Neuronal stem cell (in vitro differentiated cells): ENCODE measurements at regions not wholly inside any gene's neighbourhood (a gene's known extent, or its start where the extent isn't known, plus 50 kb on each side); places are given as distances from the start of the nearest gene placed in this dataset.

Source experiments
- DNase-seq: peaks from one replicate; pipeline ENCODE4 v3.0.0-alpha.2; 2013; ENCODE audit warnings: low spot score
- H2AFZ ChIP-seq: one replicate; pipeline ENCODE4 v1.6.1; 2013; ENCODE audit warnings: mild to moderate bottlenecking, low read length, inconsistent platforms
- H2AK5ac ChIP-seq: 2 replicates; pipeline ENCODE4 v1.6.1; 2013; ENCODE audit warnings: low read depth, mild to moderate bottlenecking, inconsistent platforms, low read length, moderate library complexity, mixed read lengths
- H2BK120ac ChIP-seq: 2 replicates; pipeline ENCODE4 v1.6.1; 2013; ENCODE audit warnings: low read depth, mild to moderate bottlenecking, inconsistent platforms, low read length, moderate library complexity, mixed read lengths
- H2BK12ac ChIP-seq: one replicate; pipeline ENCODE4 v1.6.1; 2013; ENCODE audit warnings: low read length, inconsistent platforms
- H2BK15ac ChIP-seq: 2 replicates; pipeline ENCODE4 v1.6.1; 2013; ENCODE audit warnings: mild to moderate bottlenecking, low read length, inconsistent platforms, mixed read lengths
- H2BK5ac ChIP-seq: one replicate; pipeline ENCODE4 v1.6.1; 2013; ENCODE audit warnings: inconsistent platforms, mild to moderate bottlenecking, low read length, moderate library complexity
- H3K14ac ChIP-seq: one replicate; pipeline ENCODE4 v1.6.1; 2013; ENCODE audit warnings: low read length, inconsistent platforms
- H3K18ac ChIP-seq: 2 replicates; pipeline ENCODE4 v1.6.1; 2013; ENCODE audit warnings: low read length, inconsistent platforms
- H3K23ac ChIP-seq: 2 replicates; pipeline ENCODE4 v1.6.1; 2013; ENCODE audit warnings: low read depth, mild to moderate bottlenecking, mixed read lengths, low read length, inconsistent platforms; ENCODE audit not compliant: poor library complexity
- H3K27ac ChIP-seq: replicated peaks from 3 replicates; pipeline ENCODE4 v1.5.1; 2013; ENCODE audit warnings: low read length, inconsistent platforms
- H3K27me3 ChIP-seq, 3 experiments: 2 replicates each; pipeline ENCODE4 v1.6.1; 2013; ENCODE audit warnings: low read length in 3 of 3, mild to moderate bottlenecking in 2 of 3, inconsistent platforms in 1 of 3, low read depth in 1 of 3, mixed read lengths in 1 of 3, moderate library complexity in 1 of 3; ENCODE audit not compliant: control insufficient read depth in 3 of 3, insufficient read depth in 3 of 3
- H3K36me3 ChIP-seq, 2 donors: replicated peaks in 1 of 2; 2 replicates each; pipeline ENCODE4 v1.6.1; 2013; ENCODE audit warnings: low read length in 2 of 2; ENCODE audit not compliant: control insufficient read depth in 2 of 2, insufficient read depth in 2 of 2
- H3K4ac ChIP-seq: 2 replicates; pipeline ENCODE4 v1.6.1; 2013; ENCODE audit warnings: inconsistent platforms, mild to moderate bottlenecking, low read length, moderate library complexity
- H3K4me1 ChIP-seq, 2 donors: 1 replicate in 1 of 2; 2 replicates in 1 of 2; pipeline ENCODE4 v1.6.1; 2013; ENCODE audit warnings: low read length in 2 of 2, low read depth in 1 of 2; ENCODE audit not compliant: control insufficient read depth in 2 of 2, insufficient read depth in 1 of 2
- H3K4me2 ChIP-seq: one replicate; pipeline ENCODE4 v1.6.1; 2013; ENCODE audit warnings: mild to moderate bottlenecking, low read length, inconsistent platforms; ENCODE audit not compliant: insufficient read depth, poor library complexity, severe bottlenecking
- H3K4me3 ChIP-seq, 2 donors: 2 replicates each; pipeline ENCODE4 v1.5.1; 2013; ENCODE audit warnings: low read length in 2 of 2, mild to moderate bottlenecking in 2 of 2, inconsistent platforms in 1 of 2, moderate library complexity in 1 of 2
- H3K79me1 ChIP-seq: one replicate; pipeline ENCODE4 v1.6.1; 2013; ENCODE audit warnings: low read depth, mild to moderate bottlenecking, inconsistent platforms, low read length, moderate library complexity
- H3K9ac ChIP-seq: one replicate; pipeline ENCODE4 v1.6.1; 2013; ENCODE audit warnings: mild to moderate bottlenecking, low read depth, low read length, inconsistent platforms; ENCODE audit not compliant: poor library complexity
- H3K9me3 ChIP-seq, 2 donors: replicated peaks in 1 of 2; 2 replicates each; pipeline versions ENCODE3 to v1.6.1; 2013; ENCODE audit warnings: low read length in 2 of 2, mild to moderate bottlenecking in 2 of 2, inconsistent platforms in 1 of 2, low read depth in 1 of 2, mixed read lengths in 1 of 2, moderate library complexity in 1 of 2; ENCODE audit not compliant: control insufficient read depth in 2 of 2, insufficient read depth in 1 of 2
- H4K8ac ChIP-seq: one replicate; pipeline ENCODE4 v1.6.1; 2013; ENCODE audit warnings: low read depth, mild to moderate bottlenecking, inconsistent platforms, low read length, moderate library complexity
- H4K91ac ChIP-seq: one replicate; pipeline ENCODE4 v1.6.1; 2013; ENCODE audit warnings: low read length, low read depth, mild to moderate bottlenecking, inconsistent platforms; ENCODE audit not compliant: poor library complexity
- WGBS, 2 donors: extraction: QIAGEN DNeasy Blood & Tissue Kit; methylation state at CpG; one replicate each; pipeline ENCODE4 v1.1.7; 2013; ENCODE audit warnings: missing lambda C conversion rate in 2 of 2, mixed read lengths in 1 of 2; ENCODE audit not compliant: insufficient read length in 2 of 2, insufficient replicate concordance in 1 of 2; ENCODE audit errors: extremely low coverage in 2 of 2; 5-methylcytosine and 5-hydroxymethylcytosine counted together

DNA sequence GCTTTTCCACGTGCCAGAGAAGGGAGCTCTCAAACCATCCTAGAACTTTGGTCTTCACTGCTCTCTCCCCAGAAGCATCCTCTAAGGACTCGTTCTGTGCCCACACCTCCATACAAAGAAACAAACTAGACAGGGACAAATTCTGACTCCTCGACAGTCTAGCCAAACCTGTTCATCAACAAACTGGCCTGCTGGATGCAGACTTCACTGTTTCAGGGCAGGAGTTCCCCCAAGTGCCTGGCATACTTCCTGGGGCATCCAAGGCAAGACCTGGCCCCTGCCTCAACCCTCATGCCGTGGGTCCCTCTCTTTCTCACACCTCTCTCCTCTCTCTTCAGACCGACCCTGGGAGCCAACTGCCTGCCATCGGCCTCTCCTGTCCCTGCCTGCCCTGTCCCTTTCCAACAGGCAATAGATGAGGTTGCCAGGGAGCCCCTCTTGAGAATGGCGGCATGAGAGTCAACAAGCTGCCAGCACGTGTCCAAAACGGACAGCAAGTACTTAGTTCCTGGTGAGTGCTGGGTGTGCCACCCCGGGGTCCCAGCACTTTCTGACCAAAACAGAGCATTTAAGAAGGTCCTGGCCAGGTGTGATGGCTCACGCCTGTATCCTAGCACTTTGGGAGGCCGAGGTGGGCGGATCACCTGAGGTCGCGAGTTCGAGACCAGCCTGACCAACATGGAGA, 79.1 kb upstream of the HES1 start:
- Histone ChIP-seq H3K27me3 (no peaks in the 10 kb centered on the region), H2AK5ac (peak overlapping the region; percentile 8), H2BK5ac (no peak overlapping the region), H3K9me3 (peaks cover 3 to 4% of the 10 kb centered on the region in 2 donors), H2BK15ac (peak overlapping the region; percentile 47), H2AFZ (no peak overlapping the region), H3K4me3 (no peak overlapping the region), H3K4me1 (peaks cover 11 to 12% of the 10 kb centered on the region in 2 donors), H2BK12ac (no peak overlapping the region), H4K91ac (no peak overlapping the region), H3K18ac (peak overlapping the region; percentile 5), H3K4ac (no peak overlapping the region), H2BK120ac (no peak overlapping the region), H3K79me1 (no peaks in the 10 kb centered on the region), H3K4me2 (no peak overlapping the region), H3K23ac (peak overlapping the region; percentile 8), H3K36me3 (no peaks in the 10 kb centered on the region), H3K9ac (no peak overlapping the region), H3K27ac (no peak overlapping the region), H3K14ac (no peak overlapping the region), H4K8ac (no peak overlapping the region)
- no peak for DNase-seq
- WGBS, 2 donors: no CpG with 5 or more reads among the region's 16 CpGs

DNA sequence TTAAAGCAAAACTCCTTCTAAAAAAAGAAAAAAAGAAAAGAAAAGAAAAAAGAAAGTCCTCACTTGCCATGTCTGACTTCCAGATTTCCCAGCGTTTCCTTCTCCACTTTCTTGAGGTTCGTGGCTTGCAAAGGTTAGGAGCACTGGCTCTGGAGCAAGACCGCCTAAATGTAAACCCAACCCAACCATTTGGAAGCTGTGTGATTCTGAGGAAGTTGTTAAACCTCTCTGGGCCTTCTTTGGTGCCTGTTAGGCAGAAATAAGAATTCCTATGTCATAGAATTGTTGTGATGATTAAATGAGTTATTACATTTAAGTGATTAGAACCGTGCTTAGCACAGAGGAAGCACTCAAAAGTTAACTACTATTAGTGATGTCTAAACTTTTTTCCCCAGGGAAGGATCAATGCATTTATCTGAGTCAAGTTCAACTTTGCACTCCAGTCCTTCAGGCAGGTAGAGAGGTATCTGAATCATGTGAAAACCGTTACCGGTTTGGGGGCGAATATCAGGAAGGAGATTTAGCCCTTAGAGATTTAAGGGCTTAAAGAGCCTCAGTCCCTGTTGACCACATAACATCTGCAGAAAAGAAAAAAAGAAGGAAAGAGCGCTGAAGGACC, 78.3 kb upstream of the HES1 start:
- Histone ChIP-seq H2BK5ac (no peak overlapping the region), H2AK5ac (no peak overlapping the region), H3K4me2 (peak overlapping the region; percentile 29), H2BK15ac (no peak overlapping the region), H3K4me3 (peak overlapping the region in 1 of 2 donors; percentile 36), H3K27me3 (no peaks in the 10 kb centered on the region), H3K79me1 (no peaks in the 10 kb centered on the region), H3K27ac (peak overlapping the region; percentile 43), H2BK120ac (no peak overlapping the region), H4K8ac (no peak overlapping the region), H3K36me3 (no peaks in the 10 kb centered on the region), H3K14ac (no peak overlapping the region), H3K9ac (no peak overlapping the region), H3K9me3 (no peaks in the 10 kb centered on the region), H2AFZ (peak overlapping the region; percentile 82), H3K4me1 (peaks cover 11 to 12% of the 10 kb centered on the region in 2 donors), H3K18ac (no peak overlapping the region), H4K91ac (no peak overlapping the region), H2BK12ac (no peak overlapping the region), H3K4ac (no peak overlapping the region), H3K23ac (no peak overlapping the region)
- no CpG with 5 or more reads among the region's 8 CpGs for WGBS, 2 donors
- DNase-seq: no peak

DNA sequence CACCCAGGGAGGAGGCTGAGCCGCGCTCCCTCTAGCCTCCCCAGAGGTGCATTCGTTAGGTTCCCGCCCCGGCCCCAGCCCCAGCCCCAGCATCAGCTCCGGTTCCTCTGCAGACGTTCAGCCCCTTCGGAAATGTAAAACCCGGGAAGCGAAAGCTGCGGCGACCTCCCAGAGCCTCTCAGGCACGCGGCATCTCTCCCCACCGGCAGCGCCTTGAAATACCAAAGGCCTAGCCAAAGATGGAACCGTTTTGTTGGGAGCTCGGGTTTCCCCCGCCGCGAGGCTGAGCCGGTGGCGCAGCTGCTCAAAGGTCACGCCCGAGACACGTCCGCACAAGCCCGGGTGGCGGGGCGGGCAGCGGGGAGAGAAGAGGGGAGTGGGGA, 77.8 kb upstream of the HES1 start:
- Histone ChIP-seq H3K79me1 (no peaks in the 10 kb centered on the region), H3K27ac (peak overlapping the region; percentile 43), H4K8ac (no peak overlapping the region), H2AK5ac (no peak overlapping the region), H3K14ac (no peak overlapping the region), H4K91ac (no peak overlapping the region), H3K4me3 (peak overlapping the region in 1 of 2 donors; percentile 36), H2BK15ac (no peak overlapping the region), H3K9ac (no peak overlapping the region), H2AFZ (peak overlapping the region; percentile 82), H3K36me3 (no peaks in the 10 kb centered on the region), H3K23ac (no peak overlapping the region), H2BK12ac (no peak overlapping the region), H2BK120ac (no peak overlapping the region), H3K18ac (no peak overlapping the region), H3K27me3 (no peaks in the 10 kb centered on the region), H2BK5ac (no peak overlapping the region), H3K4ac (no peak overlapping the region), H3K4me2 (no peak overlapping the region), H3K4me1 (peaks cover 11 to 12% of the 10 kb centered on the region in 2 donors), H3K9me3 (no peaks in the 10 kb centered on the region)
- no CpG with 5 or more reads among the region's 31 CpGs for WGBS, 2 donors
- DNase-seq: peak; percentile 72

DNA sequence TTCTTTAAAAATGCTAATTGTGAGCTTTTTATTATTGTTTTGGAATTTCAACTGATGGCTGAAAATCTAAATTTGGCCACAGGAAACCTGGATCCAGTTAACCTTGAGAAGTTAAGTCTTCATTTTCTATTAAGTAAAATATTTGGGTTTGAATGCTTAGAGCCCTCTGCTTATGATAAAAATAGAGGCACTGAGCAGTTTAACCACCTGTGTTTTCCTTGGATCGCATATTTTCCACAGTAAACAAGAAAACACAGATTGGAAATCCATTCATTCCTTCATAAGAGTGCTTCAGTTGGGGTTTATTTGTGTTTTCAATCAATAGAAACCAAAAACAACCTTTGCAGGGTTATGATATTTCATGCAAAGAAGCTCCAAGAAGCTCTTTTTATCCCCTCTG, 77.2 kb upstream of the HES1 start:
- H3K79me1 ChIP-seq: no peaks in the 10 kb centered on the region
- H3K4me2 ChIP-seq: no peak overlapping the region
- H3K18ac ChIP-seq: no peak overlapping the region
- H3K27ac ChIP-seq: no peak overlapping the region
- H3K9me3 ChIP-seq: no peaks in the 10 kb centered on the region
- no peak overlapping the region for H3K9ac ChIP-seq
- H2AK5ac ChIP-seq: no peak overlapping the region
- DNase-seq: no peak
- no peak overlapping the region for H3K4me3 ChIP-seq
- peaks cover 11 to 12% of the 10 kb centered on the region in 2 donors for H3K4me1 ChIP-seq
- no peak overlapping the region for H2BK120ac ChIP-seq
- no peak overlapping the region for H2BK15ac ChIP-seq
- H4K91ac ChIP-seq: no peak overlapping the region
- no peak overlapping the region for H3K14ac ChIP-seq
- no peak overlapping the region for H3K23ac ChIP-seq
- no peak overlapping the region for H3K4ac ChIP-seq
- no peak overlapping the region for H2BK5ac ChIP-seq
- no peaks in the 10 kb centered on the region for H3K36me3 ChIP-seq
- H2BK12ac ChIP-seq: no peak overlapping the region
- WGBS, 2 donors: no CpG with 5 or more reads among the region's 1 CpG
- H3K27me3 ChIP-seq: no peaks in the 10 kb centered on the region
- H4K8ac ChIP-seq: no peak overlapping the region
- peak overlapping the region; percentile 82 for H2AFZ ChIP-seq
